Colonic mucosa (tissue), 4 donors: ENCODE measurements at regions not wholly inside any gene's neighbourhood (a gene's known extent, or its start where the extent isn't known, plus 50 kb on each side); places are given as distances from the start of the nearest gene placed in this dataset.
A peak's percentile ranks its signal among the peaks of the same experiment; 100 is the strongest.
"Not testable (repeated sequence)": the region's sequence is repeated elsewhere in the genome, so short reads cannot be mapped to it uniquely, and the experiment has no call there.

ENCODE experiments used
- DNase-seq: peaks from one replicate; pipeline ENCODE4 v3.0.0-alpha.2; 2020
- H3K27ac ChIP-seq: fragments of 200-600 bp; one replicate; pipeline ENCODE4 v1.8.0; 2021
- H3K27me3 ChIP-seq: fragments of 200-600 bp; one replicate; pipeline ENCODE4 v1.8.0; 2021
- H3K36me3 ChIP-seq: fragments of 200-600 bp; one replicate; pipeline ENCODE4 v1.8.0; 2021
- H3K4me1 ChIP-seq: fragments of 200-600 bp; one replicate; pipeline ENCODE4 v1.8.0; 2021; ENCODE audit warnings: mild to moderate bottlenecking
- H3K4me3 ChIP-seq: fragments of 200-600 bp; one replicate; pipeline ENCODE4 v1.8.0; 2021
- H3K9ac ChIP-seq, 2 donors: one replicate each; pipeline ENCODE4 v1.7.0; 2013; ENCODE audit warnings: control low read depth in 2 of 2, low read depth in 2 of 2, low read length in 2 of 2
- H3K9me3 ChIP-seq: fragments of 200-600 bp; one replicate; pipeline ENCODE4 v1.8.0; 2021
- intact Hi-C: fragments of 100-400 bp; cut with DNase I; formaldehyde crosslinking; loops from one replicate; pipeline ENCODE4 v1.14.1; 2022
- TF ChIP-seq, protein P1 (sequence below): fragments of 200-600 bp; IDR thresholded peaks from one replicate; pipeline ENCODE4 v1.8.0; 2022; ENCODE audit warnings: antibody characterized with exemption, mild to moderate bottlenecking
- donor health status: healthy.
- donor health status: DM: no; HTN: no; CAD: no.
- donor health status: DM: no; HTN: no; CAD: no.

DNA sequence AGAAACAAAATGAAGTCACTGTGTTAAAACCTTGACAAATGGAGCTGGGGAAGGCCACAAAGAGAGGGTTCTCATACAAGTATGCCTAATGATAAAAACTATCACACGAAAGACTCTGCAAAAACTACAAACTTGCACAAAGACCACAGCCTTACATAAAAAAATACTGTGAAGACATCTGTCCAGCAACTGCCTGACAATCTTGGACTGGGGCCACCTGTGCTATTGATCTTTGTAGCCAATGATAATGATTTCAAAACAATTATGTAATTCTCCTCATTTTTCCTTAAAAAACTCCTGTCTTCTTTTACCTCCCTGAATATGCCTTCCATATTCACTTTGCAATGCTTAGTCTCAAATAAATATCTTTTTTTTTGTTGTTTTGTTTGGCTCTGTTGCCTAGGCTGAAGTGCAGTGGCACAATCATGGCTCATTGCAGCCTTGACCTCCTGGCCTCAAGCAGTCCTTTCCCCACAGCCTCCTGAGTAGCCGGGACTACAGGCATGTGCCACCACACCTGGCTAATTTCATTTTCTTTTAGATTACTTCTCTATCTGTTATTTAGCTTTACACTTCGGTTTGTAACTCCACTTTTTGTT is 79.4 kb upstream of the RHOU start:
- Histone ChIP-seq H3K4me3 (no peak overlapping the region), H3K9ac (no peak overlapping the region), H3K27me3 (peaks cover 4% of the 10 kb centered on the region), H3K27ac (no peak overlapping the region), H3K4me1 (no peaks in the 10 kb centered on the region), H3K36me3 (no peaks in the 10 kb centered on the region), H3K9me3 (no peaks in the 10 kb centered on the region)
- no peak for DNase-seq
- intact Hi-C loops: no loop called here
- TF ChIP-seq, protein P1, sequence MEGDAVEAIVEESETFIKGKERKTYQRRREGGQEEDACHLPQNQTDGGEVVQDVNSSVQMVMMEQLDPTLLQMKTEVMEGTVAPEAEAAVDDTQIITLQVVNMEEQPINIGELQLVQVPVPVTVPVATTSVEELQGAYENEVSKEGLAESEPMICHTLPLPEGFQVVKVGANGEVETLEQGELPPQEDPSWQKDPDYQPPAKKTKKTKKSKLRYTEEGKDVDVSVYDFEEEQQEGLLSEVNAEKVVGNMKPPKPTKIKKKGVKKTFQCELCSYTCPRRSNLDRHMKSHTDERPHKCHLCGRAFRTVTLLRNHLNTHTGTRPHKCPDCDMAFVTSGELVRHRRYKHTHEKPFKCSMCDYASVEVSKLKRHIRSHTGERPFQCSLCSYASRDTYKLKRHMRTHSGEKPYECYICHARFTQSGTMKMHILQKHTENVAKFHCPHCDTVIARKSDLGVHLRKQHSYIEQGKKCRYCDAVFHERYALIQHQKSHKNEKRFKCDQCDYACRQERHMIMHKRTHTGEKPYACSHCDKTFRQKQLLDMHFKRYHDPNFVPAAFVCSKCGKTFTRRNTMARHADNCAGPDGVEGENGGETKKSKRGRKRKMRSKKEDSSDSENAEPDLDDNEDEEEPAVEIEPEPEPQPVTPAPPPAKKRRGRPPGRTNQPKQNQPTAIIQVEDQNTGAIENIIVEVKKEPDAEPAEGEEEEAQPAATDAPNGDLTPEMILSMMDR: no peak

DNA sequence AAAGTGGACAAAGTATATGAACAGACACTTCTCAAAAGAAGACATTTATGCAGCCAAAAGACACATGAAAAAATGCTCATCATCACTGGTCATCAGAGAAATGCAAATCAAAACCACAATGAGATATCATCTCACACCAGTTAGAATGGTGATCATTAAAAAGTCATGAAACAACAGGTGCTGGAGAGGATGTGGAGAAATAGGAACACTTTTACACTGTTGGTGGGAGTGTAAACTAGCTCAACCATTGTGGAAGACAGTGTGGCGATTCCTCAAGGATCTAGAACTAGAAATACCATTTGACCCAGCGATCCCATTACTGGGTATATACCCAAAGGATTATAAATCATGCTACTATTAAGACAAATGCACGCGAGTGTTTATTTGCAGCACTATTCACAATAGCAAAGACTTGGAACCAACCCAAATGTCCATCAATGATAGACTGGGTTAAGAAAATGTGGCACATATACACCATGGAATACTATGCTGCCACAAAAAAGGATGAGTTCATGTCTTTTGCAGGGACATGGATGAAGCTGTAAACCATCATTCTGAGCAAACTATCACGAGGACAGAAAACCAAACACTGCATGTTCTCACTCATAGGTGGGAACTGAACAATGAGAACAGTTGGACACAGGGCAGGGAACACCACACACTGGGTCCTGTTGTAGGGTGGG is 73.1 kb upstream of the RHOU start:
- intact Hi-C loops, H3K4me1 ChIP-seq, H3K36me3 ChIP-seq, H3K9ac ChIP-seq, H3K27me3 ChIP-seq, DNase-seq, H3K9me3 ChIP-seq, H3K4me3 ChIP-seq, H3K27ac ChIP-seq: not testable (repeated sequence)

DNA sequence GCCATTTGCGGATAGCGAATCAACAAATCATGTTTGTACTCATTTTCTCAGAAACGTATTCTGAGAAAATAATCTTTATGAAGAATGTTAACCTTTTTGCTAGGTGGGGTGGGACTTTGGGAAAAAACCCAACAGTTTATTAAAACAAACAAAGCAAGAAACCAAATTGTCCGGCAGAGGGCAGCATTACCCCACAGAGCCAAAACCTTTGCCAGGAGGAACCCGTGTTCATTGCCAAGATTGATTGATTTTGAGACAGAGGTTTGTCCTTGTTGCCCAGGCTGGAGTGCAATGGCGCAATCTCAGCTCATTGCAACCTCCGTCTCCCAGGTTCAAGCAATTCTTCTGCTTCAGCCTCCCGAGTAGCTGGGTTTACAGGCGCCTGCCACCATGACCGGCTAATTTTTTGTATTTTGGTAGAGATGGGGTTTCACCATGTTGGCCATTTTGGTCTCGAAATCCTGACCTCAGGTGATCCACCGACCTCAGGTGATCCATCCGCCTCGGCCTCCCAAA is 70.8 kb upstream of the RHOU start:
- peaks cover 6% of the 10 kb centered on the region for H3K4me1 ChIP-seq
- no peaks in the 10 kb centered on the region for H3K27me3 ChIP-seq
- DNase-seq: peak; percentile 86
- no peak overlapping the region for H3K4me3 ChIP-seq
- TF ChIP-seq, protein P1: peak; percentile 91
- H3K27ac ChIP-seq: no peak overlapping the region
- H3K36me3 ChIP-seq: no peaks in the 10 kb centered on the region
- H3K9ac ChIP-seq: no peak overlapping the region
- intact Hi-C loops: no loop called here
- no peaks in the 10 kb centered on the region for H3K9me3 ChIP-seq

DNA sequence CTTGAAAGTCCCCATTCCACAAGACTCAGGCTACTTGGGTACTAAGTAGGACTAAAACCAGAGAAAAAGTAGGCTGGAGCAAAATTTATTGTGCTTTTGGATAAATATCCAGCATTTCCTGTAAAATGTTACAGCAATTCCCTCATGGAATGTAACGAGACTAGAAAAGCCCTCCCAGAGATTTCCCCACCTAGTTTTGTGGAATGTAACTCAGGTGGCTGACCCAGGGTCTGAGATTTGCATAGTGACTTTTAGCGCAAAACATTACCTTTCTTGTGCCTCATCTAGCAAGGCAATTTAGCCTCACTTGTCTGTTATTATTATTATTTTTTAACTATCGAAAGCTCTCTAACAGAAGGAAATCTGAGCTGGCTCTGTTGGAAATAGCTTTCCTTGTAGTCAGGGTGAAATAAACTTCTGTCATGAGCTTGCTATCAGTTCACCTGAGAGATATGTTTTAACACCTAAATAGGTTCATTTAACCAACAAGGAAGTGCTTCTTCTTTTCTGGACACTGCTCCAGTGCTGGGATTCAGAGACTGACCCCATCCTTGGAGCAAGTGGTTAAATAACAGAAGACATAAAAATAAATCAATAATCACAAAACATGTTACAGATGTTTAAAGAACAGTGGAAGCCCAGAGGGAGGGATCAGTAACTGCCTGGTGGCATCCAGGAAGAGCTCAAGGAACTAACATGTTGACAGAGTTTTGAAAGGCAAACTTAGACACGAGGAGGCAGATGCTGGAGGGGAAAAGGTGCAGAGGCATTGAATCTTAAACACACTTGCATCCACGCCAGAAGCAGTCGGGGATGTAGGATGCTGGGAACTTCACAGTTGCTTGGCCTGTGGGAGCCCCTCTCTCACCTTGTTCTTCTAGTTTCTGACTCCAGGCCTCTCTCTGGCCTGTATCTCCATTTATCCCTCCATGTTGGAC is 68.3 kb upstream of the RHOU start:
- no peak for DNase-seq
- intact Hi-C loops: no loop called here
- H3K9me3 ChIP-seq: no peaks in the 10 kb centered on the region
- H3K27ac ChIP-seq: no peak overlapping the region
- no peaks in the 10 kb centered on the region for H3K27me3 ChIP-seq
- TF ChIP-seq, protein P1: no peak
- H3K36me3 ChIP-seq: no peaks in the 10 kb centered on the region
- H3K4me1 ChIP-seq: peaks cover 6% of the 10 kb centered on the region
- no peak overlapping the region for H3K4me3 ChIP-seq
- H3K9ac ChIP-seq: no peak overlapping the region

DNA sequence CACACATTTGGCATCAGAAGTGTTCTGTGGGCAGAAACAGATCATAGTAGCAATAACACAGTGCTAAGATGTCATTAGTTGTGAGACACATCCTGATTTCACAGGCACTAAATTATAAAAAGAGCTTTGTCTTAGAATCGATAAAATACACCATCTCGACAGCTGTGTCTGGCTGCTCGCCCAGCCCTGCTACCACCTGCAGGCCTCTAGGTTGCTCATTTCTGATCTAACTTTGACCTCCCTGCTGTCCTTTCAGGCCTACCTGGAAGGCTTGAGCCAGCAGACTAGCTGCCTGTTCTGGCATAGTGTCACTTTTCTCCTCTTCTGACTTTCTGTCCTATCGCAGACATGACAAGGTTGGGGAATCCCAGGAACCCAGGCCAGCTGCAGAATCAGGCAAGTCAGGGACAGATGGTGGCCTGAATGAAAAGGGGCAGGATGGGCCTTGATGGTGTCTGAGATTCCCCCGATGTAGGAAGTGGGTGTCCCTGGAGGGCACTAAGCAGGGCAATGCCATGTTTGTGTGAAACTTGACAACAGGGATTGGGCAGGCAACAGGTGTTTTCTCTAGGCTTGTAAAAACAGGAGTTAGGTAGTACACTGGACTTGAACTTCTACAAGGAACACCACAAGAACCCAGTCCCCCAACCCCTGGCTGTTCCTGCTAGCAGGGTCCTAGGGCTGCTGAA is 66.6 kb upstream of the RHOU start:
- H3K4me3 ChIP-seq: no peak overlapping the region
- no peaks in the 10 kb centered on the region for H3K9me3 ChIP-seq
- no peaks in the 10 kb centered on the region for H3K36me3 ChIP-seq
- peaks cover 6% of the 10 kb centered on the region for H3K4me1 ChIP-seq
- intact Hi-C loops: no loop called here
- H3K27me3 ChIP-seq: no peaks in the 10 kb centered on the region
- H3K27ac ChIP-seq: no peak overlapping the region
- DNase-seq: no peak
- TF ChIP-seq, protein P1: no peak
- no peak overlapping the region for H3K9ac ChIP-seq
